Ramos (cell line): ENCODE measurements at regions not wholly inside any gene's neighbourhood (a gene's known extent, or its start where the extent isn't known, plus 50 kb on each side); places are given as distances from the start of the nearest gene placed in this dataset.

Source experiments
- in situ Hi-C: fragments of 300-500 bp; cut with MboI; formaldehyde crosslinking; loops from one replicate; pipeline ENCODE4 v1.14.3; 2022; ENCODE audit warnings: low sequenced_read_pairs; ENCODE audit not compliant: unreplicated experiment

DNA sequence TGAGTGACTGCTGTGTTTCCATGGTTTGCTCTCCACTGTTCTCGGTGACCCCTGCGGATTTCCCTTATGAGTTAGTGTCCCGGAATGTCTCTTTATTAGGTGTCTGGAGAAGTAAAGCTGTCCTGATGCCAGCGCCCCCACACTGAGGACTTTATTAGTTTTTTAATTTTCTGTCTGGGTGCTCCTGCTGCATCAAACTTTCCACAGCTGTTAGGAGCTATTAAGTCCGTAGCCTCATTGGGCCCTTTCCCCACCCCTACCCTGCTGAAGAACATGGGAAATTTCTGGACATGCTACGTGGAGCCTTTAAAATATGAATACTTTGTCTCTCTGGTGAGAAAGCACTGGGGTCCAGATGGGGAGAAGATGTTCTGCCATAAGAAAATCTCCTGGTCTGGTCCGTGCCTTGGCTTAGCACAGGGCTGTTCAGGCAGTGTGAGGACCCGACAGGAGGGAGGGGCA is 161.7 kb upstream of the HES1 start:
- in situ Hi-C loops: no loop called here

DNA sequence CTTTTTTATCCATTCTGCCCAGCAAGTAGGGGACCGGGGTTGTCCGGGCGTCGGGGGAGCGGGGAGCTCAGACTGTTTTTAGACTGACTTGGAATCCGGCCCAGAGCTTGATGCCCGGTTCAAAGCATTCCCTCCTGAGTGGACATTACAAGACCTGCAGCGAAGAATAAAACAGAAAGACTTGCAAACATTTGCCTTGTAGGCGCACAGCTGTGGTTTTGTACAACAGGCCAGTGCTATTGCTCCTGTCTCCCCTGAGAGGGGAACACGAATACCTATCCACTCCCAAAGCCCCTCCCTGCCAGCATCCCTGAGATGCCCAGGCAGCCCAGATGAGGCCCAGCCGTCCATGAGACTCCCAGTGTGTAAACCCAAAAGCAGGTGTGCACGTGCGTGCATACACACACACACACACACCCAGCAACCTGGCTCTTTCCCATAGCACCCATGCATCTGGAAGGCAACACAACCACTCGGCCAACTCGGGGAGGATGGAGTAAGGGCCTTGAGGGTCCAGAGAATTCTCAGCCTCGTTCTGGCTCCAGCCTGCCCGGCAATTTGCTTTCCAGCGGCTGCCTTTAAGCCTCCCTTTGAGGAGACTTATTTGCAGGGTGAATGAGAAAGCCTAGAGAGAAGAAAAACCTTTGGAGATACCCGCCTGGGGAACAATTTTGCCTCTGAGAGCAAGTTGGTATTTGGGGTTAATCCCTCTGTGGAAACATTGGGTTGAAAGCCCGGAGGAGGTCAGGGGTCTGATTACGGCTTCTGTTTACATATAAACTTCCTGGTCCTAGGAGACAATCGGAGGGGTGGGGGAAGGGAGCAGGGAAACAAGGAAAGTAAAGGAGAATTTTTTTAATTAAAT is 161.0 kb upstream of the HES1 start:
- in situ Hi-C loops: no loop called here

DNA sequence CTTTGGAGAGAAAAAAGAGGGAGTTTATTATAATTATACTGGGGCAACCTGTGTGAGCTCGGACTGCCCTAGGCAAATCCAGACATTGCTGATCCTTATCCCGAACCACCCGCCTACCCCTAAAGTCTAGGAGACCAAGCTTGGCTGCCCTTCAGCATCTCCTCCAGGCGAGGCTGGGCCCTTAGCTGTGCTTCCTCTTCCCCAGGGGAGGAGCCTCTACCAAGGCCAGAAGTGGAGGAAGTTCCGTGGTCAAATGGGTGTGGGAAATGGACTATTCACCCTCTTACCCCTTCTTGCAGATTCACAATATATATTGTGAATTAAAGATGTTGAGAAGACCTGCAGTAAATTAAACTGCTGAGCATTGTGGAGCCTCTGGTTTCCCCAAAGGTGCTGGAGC is 158.3 kb upstream of the HES1 start:
- in situ Hi-C loops: no loop called here

DNA sequence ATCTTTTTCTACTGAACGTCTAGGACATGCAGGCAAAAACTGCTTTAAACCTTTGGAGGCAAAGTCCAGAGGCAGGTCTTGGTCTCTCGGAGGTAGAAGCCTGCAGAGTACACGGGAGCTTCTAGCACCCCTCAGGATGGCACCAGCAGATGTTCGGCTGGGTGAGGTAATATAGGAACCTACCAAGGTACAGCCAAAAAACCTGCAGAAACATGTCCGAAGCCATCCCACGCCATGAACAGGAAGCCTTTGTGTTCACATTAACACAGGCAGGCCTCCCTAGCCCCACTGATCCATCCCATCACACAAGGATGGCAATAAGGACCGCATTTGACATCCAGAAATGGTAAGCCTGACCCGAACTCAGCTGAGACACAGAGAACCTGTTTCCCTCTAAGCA is 157.9 kb upstream of the HES1 start:
- in situ Hi-C loops: no loop called here

DNA sequence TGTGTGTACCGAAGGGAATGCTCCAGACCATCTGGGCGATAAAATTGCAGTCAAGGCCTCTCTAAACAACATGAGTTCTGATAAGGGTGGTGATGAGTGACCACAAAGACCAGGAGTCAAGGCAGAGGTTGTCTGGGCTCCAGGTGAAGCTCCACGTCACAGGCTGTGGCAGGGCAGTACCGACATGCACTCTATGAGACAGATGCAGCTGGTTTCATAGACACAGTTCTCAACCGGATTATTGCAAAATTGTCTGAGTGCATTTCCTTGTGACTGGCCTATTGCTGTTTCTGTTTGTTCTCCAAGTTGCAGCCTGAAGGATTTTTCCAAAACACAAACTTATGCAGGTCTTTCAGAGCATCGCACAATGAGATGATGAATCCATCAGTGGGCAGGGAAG is 157.5 kb upstream of the HES1 start:
- in situ Hi-C loops: no loop called here

DNA sequence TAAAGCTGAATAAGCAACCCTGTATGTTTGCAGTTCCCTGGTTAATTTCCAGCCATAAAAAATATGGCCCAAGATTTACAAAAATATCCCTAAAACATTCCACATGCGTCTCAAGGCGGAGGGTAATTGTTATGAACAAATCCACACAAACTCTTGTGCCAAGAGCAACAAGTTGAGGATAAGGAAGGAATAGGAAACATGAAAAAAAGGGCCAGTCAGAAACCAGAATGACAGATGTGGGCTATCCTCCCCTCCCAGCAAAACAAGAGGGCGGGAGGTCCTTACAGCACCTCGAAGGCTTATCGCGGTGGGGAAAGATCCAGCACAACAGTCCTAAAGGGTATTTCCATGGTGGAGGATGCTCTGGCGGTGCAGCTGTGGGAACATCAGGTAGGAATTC is 155.6 kb upstream of the HES1 start:
- in situ Hi-C loops: no loop called here

DNA sequence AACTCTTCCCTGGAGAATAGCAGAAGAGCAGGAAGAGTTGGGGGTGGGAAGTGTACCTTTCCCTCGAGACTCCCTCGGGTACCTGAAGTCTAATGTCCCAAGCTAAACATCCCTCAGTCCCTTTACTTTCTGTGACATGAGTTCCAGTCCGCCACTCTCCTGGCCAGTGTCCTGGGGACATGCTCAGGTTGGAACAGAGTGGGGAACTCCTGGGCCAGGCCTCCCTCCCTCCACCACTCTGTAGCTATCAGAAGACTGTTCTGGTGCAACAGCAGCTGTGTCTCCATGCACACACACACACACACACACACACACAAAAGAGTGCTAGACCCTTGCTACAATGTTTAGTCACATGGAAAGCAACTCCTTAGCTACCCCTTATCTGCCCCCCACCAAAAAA is 155.0 kb upstream of the HES1 start:
- in situ Hi-C loops: no loop called here

DNA sequence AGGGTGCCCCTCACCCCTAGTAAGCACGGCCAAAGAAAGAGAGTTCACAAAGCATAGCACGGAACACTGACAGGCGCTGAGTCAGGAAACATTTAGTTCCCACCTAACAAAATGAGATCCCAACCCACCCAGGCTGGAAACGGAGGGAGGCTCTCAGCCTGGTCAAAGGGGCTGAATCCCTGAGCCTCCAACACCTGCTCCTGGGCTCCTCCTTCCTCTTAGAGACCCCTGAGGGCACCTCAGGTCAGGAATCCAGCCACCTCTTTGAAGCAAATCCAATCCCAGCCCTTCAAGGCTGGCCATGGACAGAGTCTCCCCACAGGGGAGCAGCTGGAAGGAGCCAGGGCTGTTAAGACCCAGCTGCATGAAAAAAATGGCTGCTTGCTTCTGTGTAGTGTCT is 154.4 kb upstream of the HES1 start:
- in situ Hi-C loops: no loop called here

DNA sequence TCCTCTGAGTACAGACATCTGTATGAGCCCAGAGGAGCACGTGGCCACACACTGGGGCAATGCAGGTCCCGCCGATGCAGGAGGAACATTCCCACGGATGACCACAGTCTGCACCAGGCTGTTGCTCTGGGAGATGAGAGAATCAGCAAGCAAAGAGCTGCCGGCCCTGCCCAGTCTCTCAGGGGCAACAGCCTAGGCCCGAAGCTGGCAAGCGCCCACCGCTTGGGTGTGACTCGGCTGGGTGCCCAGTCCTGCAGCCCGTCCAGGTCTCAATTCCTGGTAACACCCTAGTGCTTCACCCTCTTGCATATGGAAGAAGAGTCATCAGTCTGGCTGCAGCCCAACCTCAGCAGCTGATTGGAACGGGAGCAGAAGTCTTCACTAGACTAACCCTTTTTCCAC is 153.7 kb upstream of the HES1 start:
- in situ Hi-C loops: no loop called here

DNA sequence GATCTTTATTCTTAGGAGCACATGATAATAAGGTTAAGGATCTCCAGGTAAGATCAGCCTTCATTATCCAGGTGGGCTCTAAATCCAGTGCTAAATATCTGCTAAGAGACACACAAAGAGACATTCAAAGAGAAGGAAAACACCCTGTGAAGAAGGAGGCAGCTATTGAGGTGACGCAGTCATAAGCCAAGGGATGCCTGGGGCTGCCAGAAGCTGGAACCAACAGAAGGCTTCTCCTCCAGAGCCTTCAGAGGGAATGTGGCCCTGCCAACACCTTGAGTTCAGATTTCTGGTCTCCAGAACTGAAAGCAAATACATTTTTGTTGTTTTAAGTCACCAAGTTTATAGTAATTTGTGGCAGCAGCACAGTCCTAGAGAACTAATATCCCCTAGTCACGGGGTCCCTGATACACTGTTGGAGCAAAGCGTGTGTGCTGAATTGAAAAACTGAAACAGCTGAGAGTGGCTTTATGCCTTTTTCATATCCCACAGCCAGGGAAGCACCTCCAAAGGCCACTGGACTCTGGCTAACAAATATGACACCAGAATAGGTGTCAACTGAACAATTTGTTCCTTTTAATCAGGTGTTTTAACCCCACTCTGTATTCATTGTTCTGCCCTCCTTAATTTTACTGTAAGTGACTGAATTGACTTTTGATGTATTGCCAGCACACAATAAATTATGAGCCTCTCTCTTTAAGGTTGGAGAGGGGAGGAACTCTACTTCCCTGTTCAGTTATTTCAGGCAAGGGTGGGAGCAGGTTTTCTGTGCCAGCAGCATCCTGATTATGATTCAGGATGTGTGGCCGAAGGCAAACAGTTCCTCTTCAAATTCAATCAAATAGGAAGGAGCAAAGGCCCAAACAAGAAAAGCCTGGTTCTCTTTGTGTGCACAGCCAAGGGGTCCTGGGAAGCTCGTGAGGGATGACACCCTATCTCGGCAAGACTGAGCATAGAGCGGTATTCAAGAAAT is 151.8 kb upstream of the HES1 start:
- in situ Hi-C loops: no loop called here

DNA sequence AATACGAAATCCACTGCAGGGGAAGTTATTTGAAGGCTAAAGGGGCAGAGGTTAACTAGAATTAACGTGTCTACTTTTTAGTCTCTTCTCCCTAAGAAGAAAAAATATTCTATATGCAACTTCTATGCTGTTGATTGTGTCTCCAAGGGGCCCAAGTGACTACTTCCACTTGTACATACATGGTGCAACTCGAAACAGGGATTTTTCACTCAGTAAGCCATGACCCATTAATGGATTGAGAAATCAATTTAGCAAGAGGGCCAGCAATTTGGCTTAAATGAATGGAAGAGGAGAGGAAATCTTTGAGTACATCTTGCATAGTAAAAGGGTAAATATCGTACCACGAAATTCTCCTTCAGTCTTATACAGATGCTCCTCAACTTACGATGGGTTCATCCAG is 151.1 kb upstream of the HES1 start:
- in situ Hi-C loops: no loop called here

DNA sequence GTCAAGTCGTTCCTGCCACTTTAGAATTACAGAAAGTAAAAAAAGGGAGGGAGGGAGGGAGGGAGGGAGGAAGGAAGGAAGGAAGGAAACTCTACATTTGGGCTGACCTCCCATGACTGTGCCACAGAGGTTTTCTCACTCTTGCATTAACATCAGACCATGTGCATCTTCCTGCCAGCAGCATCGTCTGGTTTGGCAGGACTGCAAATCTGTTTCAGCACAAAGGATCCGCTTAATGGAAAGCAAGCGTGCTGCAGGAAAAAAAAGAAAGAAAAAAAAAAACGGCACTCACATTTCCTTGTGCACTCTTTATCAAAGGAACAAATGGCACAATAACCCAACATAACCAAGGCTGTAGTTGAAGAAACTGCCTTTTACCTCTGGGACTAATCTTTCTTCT is 148.8 kb upstream of the HES1 start:
- in situ Hi-C loops: no loop called here

DNA sequence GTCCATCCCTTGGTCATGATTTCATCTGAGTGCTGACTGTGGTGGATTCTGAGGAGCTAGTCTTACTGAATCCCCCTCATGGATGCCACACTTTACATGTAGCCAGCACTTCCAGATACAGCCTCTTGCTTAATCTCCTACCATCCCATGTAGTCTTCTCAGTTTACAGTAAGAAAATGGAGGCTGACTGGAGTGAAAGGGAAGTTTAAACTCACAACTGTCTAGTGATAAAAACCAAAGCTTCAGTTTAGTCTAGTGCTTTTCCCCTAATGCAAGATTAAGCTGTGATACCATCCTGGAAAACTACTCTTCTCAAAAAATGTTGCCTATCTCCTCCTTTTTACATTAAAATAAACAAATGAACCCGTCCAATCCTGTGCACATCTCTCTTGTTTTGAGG is 146.8 kb upstream of the HES1 start:
- in situ Hi-C loops: no loop called here

DNA sequence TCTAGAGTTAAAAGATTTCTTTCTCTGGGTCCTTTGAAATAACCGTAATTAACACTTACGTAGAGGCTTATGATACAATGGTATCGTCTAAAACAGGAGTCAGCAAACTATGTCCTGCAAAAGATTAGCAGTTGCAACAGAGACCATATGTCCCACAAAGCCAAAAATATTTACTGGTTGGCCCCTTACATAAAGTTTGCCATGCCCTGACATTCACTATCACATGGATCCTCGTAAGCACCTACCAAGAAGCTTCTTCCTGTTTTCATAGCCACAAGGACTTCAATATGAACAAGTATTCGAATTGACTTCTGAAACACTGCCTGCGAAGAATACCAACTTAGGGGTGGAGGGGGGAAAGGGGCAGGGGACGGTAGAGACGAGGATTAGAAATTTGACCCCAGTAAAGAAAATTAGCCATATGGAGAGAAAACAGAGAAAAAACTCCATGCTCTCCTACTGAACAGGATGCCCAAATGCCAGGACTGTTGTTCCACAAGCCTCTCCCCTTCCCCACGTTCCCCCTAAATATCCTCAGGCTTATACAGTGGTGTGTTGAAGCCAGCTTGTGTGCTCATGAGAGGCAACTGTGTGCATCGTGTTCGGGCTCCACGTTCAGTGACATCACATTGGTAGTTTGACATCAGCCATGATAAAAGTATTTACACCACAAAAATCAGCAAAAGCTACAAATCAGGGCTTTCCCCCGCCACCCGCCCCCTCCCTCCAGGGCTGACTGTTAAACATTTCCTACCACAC is 144.1 kb upstream of the HES1 start:
- in situ Hi-C loops: no loop called here

DNA sequence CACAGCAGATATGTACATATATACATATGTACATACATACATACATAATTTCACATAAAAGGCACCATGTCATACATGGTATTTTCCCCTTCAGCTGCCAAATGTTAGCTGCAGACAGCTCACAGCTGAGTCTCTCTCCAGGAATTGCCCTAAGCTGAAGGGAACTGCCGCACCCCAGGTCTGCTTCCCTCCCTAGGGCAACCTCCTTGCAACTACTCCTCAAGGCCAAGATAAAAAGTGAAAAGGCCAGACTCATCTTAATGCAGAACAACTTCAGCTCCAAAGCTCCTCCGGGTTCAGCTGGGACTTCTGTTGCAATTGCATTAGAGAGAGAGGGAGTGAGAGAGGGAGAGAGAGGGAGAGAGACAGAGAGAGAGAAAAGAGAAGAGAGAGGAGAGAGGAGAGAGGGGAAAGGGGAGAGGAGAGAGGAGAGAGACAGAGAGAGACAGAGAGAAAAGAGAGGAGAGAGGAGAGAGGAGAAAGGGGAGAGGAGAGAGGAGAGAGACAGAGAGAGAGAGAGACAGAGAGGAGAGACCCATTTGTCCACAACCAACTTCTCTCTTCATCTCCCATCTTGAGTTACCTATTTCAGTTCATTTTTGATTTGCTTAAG is 143.4 kb upstream of the HES1 start:
- in situ Hi-C loops: no loop called here

DNA sequence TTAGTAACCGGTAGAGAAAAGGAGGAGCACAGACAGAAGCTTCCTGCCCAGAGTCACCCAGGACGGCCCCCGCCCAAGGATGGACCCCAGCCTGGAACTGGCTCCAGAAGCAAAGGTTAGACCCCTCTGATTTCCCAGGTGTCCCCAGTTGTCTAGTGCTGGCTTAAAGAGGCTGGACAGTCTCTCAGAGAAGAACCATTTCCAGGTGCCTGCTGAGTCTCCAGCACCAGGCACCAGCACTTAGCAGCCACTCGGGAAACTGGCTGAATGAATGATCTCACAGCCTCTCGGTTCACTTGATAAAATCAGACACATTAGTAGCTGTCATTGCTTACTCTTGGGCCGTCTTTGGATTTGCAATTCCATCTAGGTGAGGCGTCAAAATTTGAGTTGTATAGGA is 139.7 kb upstream of the HES1 start:
- in situ Hi-C loops: no loop called here

DNA sequence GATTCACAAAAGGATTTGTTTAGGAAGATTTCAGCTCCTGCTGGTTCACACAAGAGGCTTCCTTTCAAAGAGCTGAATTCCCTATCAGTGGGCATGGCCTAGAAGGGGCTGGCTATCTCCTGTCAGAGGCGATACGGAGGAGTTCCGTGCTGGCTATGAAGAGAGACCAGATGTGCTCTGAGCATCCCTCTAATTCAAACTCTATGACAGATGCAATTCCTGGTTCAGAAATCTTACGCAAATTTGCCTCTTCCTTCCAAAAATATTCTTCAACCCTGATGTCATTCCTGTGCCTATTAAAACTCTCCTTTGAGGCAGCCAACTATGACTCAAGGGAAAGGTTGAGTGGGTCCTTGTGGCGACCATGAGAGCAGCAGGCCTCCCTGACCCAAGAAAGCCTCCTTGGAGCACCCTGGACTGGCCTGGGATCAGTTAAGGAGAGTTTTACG is 139.3 kb upstream of the HES1 start:
- in situ Hi-C loops: no loop called here

DNA sequence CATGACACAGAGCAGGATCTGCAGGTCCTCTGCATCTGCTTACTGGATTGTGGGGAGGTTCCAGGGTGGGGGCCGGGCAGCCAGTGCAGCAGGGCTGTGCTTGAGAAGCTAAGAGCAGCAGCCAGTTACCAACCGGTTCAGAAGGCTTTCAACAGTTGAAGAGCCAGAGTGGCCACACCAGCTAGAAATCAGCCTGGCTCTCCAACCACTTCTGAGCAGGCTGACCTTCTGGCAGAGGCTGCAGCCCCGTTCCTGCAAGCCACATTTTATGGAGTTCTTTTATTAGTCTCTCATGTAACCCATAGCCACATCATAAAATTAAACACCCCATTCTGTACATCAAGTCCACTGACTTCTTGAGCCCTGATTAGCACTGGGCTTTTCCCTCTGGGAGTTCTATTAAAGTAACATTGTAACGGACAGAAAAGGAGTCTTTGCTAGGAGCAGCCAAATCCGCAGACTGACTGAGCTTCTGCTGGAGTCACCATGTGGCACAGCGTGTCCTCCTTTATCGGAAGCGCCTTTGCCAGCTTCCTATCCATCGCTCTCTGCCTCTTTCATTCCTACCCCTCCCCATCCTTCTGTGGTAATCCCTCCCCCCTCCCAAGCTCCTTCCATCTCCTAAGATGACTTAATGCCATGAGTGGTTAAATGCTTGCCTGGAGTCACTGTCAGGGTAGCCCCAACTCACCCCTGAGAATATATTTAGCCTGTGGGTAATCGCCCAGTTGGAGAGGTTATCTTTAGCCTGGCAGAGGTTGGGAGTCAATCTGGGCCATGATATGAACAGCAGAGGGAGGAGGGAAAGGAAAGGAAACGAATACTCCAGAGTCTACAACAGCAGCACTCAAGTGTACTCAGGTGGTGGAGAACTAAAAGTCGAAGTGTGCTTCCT is 138.5 kb upstream of the HES1 start:
- in situ Hi-C loops: no loop called here

DNA sequence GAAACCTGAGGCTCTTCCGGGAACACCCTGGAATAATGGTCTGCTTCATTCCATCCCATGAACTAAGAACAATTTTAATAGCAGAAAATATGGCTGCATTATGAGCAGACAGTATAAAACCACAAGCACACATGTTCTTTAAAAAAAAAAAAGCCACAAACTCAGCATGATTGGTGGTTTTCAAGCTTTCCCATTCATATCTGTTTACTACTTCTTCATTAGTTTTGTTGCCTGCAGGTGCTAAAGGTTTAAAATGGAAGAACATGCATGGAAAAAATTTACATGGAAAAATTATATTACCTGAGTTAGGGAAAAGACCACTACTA is 137.9 kb upstream of the HES1 start:
- in situ Hi-C loops: no loop called here
